ENCODE measurements at regions not wholly inside any gene's neighbourhood (a gene's known extent, or its start where the extent isn't known, plus 50 kb on each side); places are given as distances from the start of the nearest gene placed in this dataset.
"Not testable (repeated sequence)": the region's sequence is repeated elsewhere in the genome, so short reads cannot be mapped to it uniquely, and the experiment has no call there.

DNA sequence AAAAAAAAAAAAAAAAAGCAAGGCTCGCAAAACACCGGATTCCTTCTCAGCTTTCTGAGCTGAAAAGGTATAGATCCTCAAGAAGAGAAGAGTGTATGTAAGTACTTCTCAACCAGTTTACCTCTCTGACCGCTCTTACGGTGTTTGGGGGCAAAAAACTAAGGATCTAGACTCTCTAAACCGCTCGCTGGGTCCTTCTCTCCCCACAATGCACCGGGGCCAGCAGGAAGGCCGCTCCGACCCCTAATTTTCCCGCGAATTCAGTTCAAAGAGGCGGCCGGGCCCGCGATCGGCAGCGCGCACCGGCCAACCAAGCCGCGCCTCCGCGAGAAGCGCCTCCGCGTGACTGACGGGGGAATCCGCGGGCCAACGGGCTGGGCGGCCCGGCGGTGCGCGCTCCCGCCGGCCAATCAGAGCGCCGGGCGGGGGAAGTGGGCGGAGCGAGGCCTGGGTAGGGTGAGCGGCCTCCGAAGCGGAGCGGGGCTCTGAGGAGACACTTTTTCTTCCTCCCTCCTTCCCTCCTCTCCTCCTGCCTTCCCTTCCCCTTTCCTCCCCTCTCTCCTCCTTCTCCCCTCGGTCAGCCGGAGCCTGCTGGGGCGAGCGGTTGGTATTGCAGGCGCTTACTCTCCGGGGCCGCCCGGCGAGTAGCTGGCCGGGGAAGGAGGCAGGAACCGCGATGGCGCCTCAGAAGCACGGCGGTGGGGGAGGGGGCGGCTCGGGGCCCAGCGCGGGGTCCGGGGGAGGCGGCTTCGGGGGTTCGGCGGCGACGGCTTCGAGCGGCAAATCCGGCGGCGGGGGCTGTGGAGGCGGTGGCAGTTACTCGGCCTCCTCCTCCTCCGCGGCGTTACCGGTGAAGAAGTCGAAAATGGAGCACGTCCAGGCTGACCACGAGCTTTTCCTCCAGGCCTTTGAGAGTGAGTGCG, 93.0 kb downstream of the CRLF3 start:
- not testable (repeated sequence) for H2AFZ ChIP-seq (ENCODE audit: low read depth, low read length, severe bottlenecking); H3K27me3 ChIP-seq (ENCODE audit: low read length); H4K20me1 ChIP-seq (ENCODE audit: low read depth, low read length); H3K9me3 ChIP-seq (ENCODE audit: insufficient read depth, low read length); H3K9me2 ChIP-seq (replicated peaks; ENCODE audit: insufficient read depth, low read length); H3F3A ChIP-seq (ENCODE audit: insufficient read depth); H3K36me3 ChIP-seq (ENCODE audit: low read length)
- H3K27ac ChIP-seq (ENCODE audit: low read depth, low read length) = peak overlapping the region; percentile 81
- H3K79me2 ChIP-seq (ENCODE audit: insufficient read depth, low read length) = peaks cover 70% of the 10 kb centered on the region
- peak overlapping the region; percentile 75 for H3K4me2 ChIP-seq (ENCODE audit: low read depth, low read length, poor library complexity, severe bottlenecking)
- H3K4me3 ChIP-seq (ENCODE audit: insufficient read depth, low read length, poor library complexity, severe bottlenecking) = peak overlapping the region; percentile 99
- peak overlapping the region; percentile 97 for H3K9ac ChIP-seq (ENCODE audit: low read length)

DNA sequence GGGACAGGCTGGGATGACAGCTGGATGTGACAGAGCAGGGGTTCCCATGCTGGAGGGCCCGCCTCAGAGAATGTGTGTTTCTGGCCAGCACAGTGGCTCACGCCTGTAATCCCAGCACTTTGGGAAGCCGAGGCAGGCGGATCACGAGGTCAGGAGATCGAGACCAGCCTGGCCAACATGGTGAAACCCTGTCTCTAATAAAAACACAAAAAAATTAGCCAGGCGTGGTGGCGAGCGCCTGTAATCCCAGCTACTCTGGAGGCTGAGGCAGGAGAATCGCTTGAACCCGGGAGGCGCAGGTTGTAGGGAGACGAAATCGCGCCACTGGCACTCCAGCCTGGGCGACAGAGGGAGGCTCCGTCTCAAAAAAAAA, 93.7 kb downstream of the CRLF3 start:
- Histone ChIP-seq H3K4me3 (ENCODE audit: insufficient read depth, low read length, poor library complexity, severe bottlenecking) (peak overlapping the region; percentile 50), H3K9ac (ENCODE audit: low read length) (peak overlapping the region; percentile 61), H3K27ac (ENCODE audit: low read depth, low read length) (peak overlapping the region; percentile 81), H3K4me2 (ENCODE audit: low read depth, low read length, poor library complexity, severe bottlenecking) (peak overlapping the region; percentile 75), H3K79me2 (ENCODE audit: insufficient read depth, low read length) (peaks cover 69% of the 10 kb centered on the region)
- not testable (repeated sequence) for H3K9me3 ChIP-seq (ENCODE audit: insufficient read depth, low read length); H3K36me3 ChIP-seq (ENCODE audit: low read length); H3F3A ChIP-seq (ENCODE audit: insufficient read depth); H3K27me3 ChIP-seq (ENCODE audit: low read length); H4K20me1 ChIP-seq (ENCODE audit: low read depth, low read length); H3K9me2 ChIP-seq (replicated peaks; ENCODE audit: insufficient read depth, low read length); H2AFZ ChIP-seq (ENCODE audit: low read depth, low read length, severe bottlenecking)

- not testable (repeated sequence) for H3K27me3 ChIP-seq (ENCODE audit: low read length); H3K9me3 ChIP-seq (ENCODE audit: insufficient read depth, low read length); H3F3A ChIP-seq (ENCODE audit: insufficient read depth); H3K9me2 ChIP-seq (replicated peaks; ENCODE audit: insufficient read depth, low read length); H4K20me1 ChIP-seq (ENCODE audit: low read depth, low read length); H2AFZ ChIP-seq (ENCODE audit: low read depth, low read length, severe bottlenecking); H3K36me3 ChIP-seq (ENCODE audit: low read length); H3K4me3 ChIP-seq (ENCODE audit: insufficient read depth, low read length, poor library complexity, severe bottlenecking)
- peak overlapping the region; percentile 75 for H3K4me2 ChIP-seq (ENCODE audit: low read depth, low read length, poor library complexity, severe bottlenecking)
- H3K79me2 ChIP-seq (ENCODE audit: insufficient read depth, low read length) = peaks cover 69% of the 10 kb centered on the region
- peak overlapping the region; percentile 61 for H3K9ac ChIP-seq (ENCODE audit: low read length)
- peak overlapping the region; percentile 81 for H3K27ac ChIP-seq (ENCODE audit: low read depth, low read length)
Observed at GRCh38 chr17:30730171-30730836, 94.2 kb downstream of the CRLF3 start.

GRCh38 chr17:30729471-30730170, 94.9 kb downstream of the CRLF3 start:
- H3K36me3 ChIP-seq (ENCODE audit: low read length); H3K27ac ChIP-seq (ENCODE audit: low read depth, low read length); H3K27me3 ChIP-seq (ENCODE audit: low read length); H3K9ac ChIP-seq (ENCODE audit: low read length); H3K4me3 ChIP-seq (ENCODE audit: insufficient read depth, low read length, poor library complexity, severe bottlenecking); H3K4me2 ChIP-seq (ENCODE audit: low read depth, low read length, poor library complexity, severe bottlenecking); H4K20me1 ChIP-seq (ENCODE audit: low read depth, low read length); H3F3A ChIP-seq (ENCODE audit: insufficient read depth); H3K9me3 ChIP-seq (ENCODE audit: insufficient read depth, low read length); H3K9me2 ChIP-seq (replicated peaks; ENCODE audit: insufficient read depth, low read length); H2AFZ ChIP-seq (ENCODE audit: low read depth, low read length, severe bottlenecking): not testable (repeated sequence)
- H3K79me2 ChIP-seq (ENCODE audit: insufficient read depth, low read length) = peaks cover 65% of the 10 kb centered on the region

DNA sequence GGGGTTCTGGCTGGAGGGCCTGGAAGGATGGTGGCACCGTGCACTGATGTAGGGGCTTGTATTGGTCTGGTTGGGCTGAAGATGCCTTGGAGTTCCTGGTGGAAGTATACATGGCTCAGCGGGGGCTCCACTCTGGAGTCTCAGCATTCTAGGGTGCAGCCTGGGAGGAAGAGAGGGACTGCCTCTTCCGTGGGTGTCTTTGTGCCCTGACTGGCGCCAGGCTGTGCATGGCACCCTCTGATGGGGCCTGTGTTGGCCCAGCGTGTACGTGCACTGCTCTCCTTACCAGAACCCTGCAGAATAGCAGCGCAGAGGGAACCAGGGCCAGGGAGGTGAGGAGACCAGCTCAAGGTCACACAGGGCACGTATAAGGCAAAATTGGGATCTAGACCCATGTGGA, 97.0 kb downstream of the CRLF3 start:
- not testable (repeated sequence) for H3K9me2 ChIP-seq (replicated peaks; ENCODE audit: insufficient read depth, low read length); H4K20me1 ChIP-seq (ENCODE audit: low read depth, low read length); H3F3A ChIP-seq (ENCODE audit: insufficient read depth); H2AFZ ChIP-seq (ENCODE audit: low read depth, low read length, severe bottlenecking); H3K27me3 ChIP-seq (ENCODE audit: low read length); H3K4me2 ChIP-seq (ENCODE audit: low read depth, low read length, poor library complexity, severe bottlenecking); H3K9ac ChIP-seq (ENCODE audit: low read length); H3K9me3 ChIP-seq (ENCODE audit: insufficient read depth, low read length); H3K27ac ChIP-seq (ENCODE audit: low read depth, low read length); H3K4me3 ChIP-seq (ENCODE audit: insufficient read depth, low read length, poor library complexity, severe bottlenecking); H3K36me3 ChIP-seq (ENCODE audit: low read length)
- peaks cover 62% of the 10 kb centered on the region for H3K79me2 ChIP-seq (ENCODE audit: insufficient read depth, low read length)

GRCh38 chr17:30726734-30727133, 97.8 kb downstream of the CRLF3 start:
- H3F3A ChIP-seq (ENCODE audit: insufficient read depth); H3K4me3 ChIP-seq (ENCODE audit: insufficient read depth, low read length, poor library complexity, severe bottlenecking); H2AFZ ChIP-seq (ENCODE audit: low read depth, low read length, severe bottlenecking); H3K9me2 ChIP-seq (replicated peaks; ENCODE audit: insufficient read depth, low read length); H3K9me3 ChIP-seq (ENCODE audit: insufficient read depth, low read length); H4K20me1 ChIP-seq (ENCODE audit: low read depth, low read length); H3K4me2 ChIP-seq (ENCODE audit: low read depth, low read length, poor library complexity, severe bottlenecking); H3K9ac ChIP-seq (ENCODE audit: low read length); H3K27me3 ChIP-seq (ENCODE audit: low read length); H3K36me3 ChIP-seq (ENCODE audit: low read length); H3K27ac ChIP-seq (ENCODE audit: low read depth, low read length): not testable (repeated sequence)
- H3K79me2 ChIP-seq (ENCODE audit: insufficient read depth, low read length) = peaks cover 62% of the 10 kb centered on the region

DNA sequence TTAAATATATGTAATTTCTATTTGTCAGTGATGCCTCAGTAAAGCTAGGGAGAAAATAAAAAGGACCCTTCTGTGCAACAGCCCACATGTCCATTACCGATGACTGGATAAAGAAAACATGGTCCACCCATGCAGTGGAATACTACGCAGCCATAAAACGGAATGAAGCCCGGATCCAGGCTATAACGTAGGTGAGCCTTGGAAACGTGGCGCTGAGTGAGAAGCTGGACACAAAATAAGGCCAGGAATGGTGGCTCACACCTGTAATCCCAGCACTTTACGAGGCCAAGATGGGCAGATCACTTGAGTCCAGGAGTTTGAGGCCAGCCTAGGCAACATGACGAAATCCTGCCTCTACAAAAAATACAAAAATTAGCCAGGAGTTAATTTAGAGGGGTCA, 98.2 kb downstream of the CRLF3 start:
- not testable (repeated sequence) for H3K9me2 ChIP-seq (replicated peaks; ENCODE audit: insufficient read depth, low read length); H3K9me3 ChIP-seq (ENCODE audit: insufficient read depth, low read length); H3K4me2 ChIP-seq (ENCODE audit: low read depth, low read length, poor library complexity, severe bottlenecking); H2AFZ ChIP-seq (ENCODE audit: low read depth, low read length, severe bottlenecking); H4K20me1 ChIP-seq (ENCODE audit: low read depth, low read length); H3K4me3 ChIP-seq (ENCODE audit: insufficient read depth, low read length, poor library complexity, severe bottlenecking); H3K27me3 ChIP-seq (ENCODE audit: low read length); H3K36me3 ChIP-seq (ENCODE audit: low read length); H3F3A ChIP-seq (ENCODE audit: insufficient read depth); H3K9ac ChIP-seq (ENCODE audit: low read length); H3K27ac ChIP-seq (ENCODE audit: low read depth, low read length)
- H3K79me2 ChIP-seq (ENCODE audit: insufficient read depth, low read length) = peaks cover 63% of the 10 kb centered on the region
